Duodenal mucosa (tissue), 2 donors: ENCODE measurements at regions not wholly inside any gene's neighbourhood (a gene's known extent, or its start where the extent isn't known, plus 50 kb on each side); places are given as distances from the start of the nearest gene placed in this dataset.
"Not testable (repeated sequence)": the region's sequence is repeated elsewhere in the genome, so short reads cannot be mapped to it uniquely, and the experiment has no call there.

Experiments used
- H3K27ac ChIP-seq: one replicate; pipeline ENCODE4 v1.7.0; 2013; ENCODE audit warnings: low read depth, low read length
- H3K27me3 ChIP-seq, 2 donors: one replicate each; pipeline ENCODE4 v1.7.0; 2013; ENCODE audit warnings: low read length in 2 of 2, control low read depth in 1 of 2; ENCODE audit not compliant: insufficient read depth in 2 of 2, control insufficient read depth in 1 of 2
- H3K36me3 ChIP-seq, 2 donors: one replicate each; pipeline ENCODE4 v1.7.0; 2013; ENCODE audit warnings: low read length in 2 of 2, control low read depth in 1 of 2; ENCODE audit not compliant: insufficient read depth in 2 of 2, control insufficient read depth in 1 of 2
- H3K4me1 ChIP-seq, 2 donors: one replicate each; pipeline ENCODE4 v1.7.0; 2013; ENCODE audit warnings: low read length in 2 of 2, control low read depth in 1 of 2; ENCODE audit not compliant: insufficient read depth in 2 of 2, control insufficient read depth in 1 of 2
- H3K4me3 ChIP-seq, 2 donors: one replicate each; pipeline ENCODE4 v1.7.0; 2013; ENCODE audit warnings: low read length in 2 of 2, low read depth in 1 of 2
- H3K9ac ChIP-seq, 2 donors: one replicate each; pipeline ENCODE4 v1.7.0; 2013; ENCODE audit warnings: low read length in 2 of 2, low read depth in 1 of 2
- H3K9me3 ChIP-seq, 2 donors: one replicate each; pipeline ENCODE4 v1.7.0; 2013; ENCODE audit warnings: low read length in 2 of 2, control low read depth in 1 of 2; ENCODE audit not compliant: control insufficient read depth in 1 of 2

- H3K9ac ChIP-seq: no peak overlapping the region
- no peak overlapping the region for H3K4me3 ChIP-seq
- no peaks in the 10 kb centered on the region for H3K4me1 ChIP-seq
- no peaks in the 10 kb centered on the region for H3K27me3 ChIP-seq
- no peak overlapping the region for H3K27ac ChIP-seq
- H3K9me3 ChIP-seq: no peaks in the 10 kb centered on the region
- H3K36me3 ChIP-seq: no peaks in the 10 kb centered on the region
Measured at GRCh38 chr11:31959716-31960115, 131.2 kb upstream of the RCN1 start.

- no peak overlapping the region for H3K4me3 ChIP-seq
- H3K36me3 ChIP-seq: no peaks in the 10 kb centered on the region
- H3K27ac ChIP-seq: no peak overlapping the region
- no peak overlapping the region for H3K9ac ChIP-seq
- H3K4me1 ChIP-seq: no peaks in the 10 kb centered on the region
- no peaks in the 10 kb centered on the region for H3K9me3 ChIP-seq
- no peaks in the 10 kb centered on the region for H3K27me3 ChIP-seq
Measured at GRCh38 chr11:31958076-31958735, 132.7 kb upstream of the RCN1 start.

- no peak overlapping the region for H3K4me3 ChIP-seq
- H3K27me3 ChIP-seq: no peaks in the 10 kb centered on the region
- H3K9me3 ChIP-seq: no peaks in the 10 kb centered on the region
- no peak overlapping the region for H3K27ac ChIP-seq
- H3K4me1 ChIP-seq: no peaks in the 10 kb centered on the region
- H3K9ac ChIP-seq: no peak overlapping the region
- no peaks in the 10 kb centered on the region for H3K36me3 ChIP-seq
Measured at GRCh38 chr11:31957674-31958073, 133.2 kb upstream of the RCN1 start.

- H3K9me3 ChIP-seq: no peaks in the 10 kb centered on the region
- H3K4me3 ChIP-seq: no peak overlapping the region
- no peaks in the 10 kb centered on the region for H3K4me1 ChIP-seq
- no peaks in the 10 kb centered on the region for H3K36me3 ChIP-seq
- no peaks in the 10 kb centered on the region for H3K27me3 ChIP-seq
- H3K27ac ChIP-seq: no peak overlapping the region
- no peak overlapping the region for H3K9ac ChIP-seq
Measured at GRCh38 chr11:31956310-31956709, 134.6 kb upstream of the RCN1 start.

GRCh38 chr11:31955838-31956237 lies 135.0 kb upstream of the RCN1 start:
- Histone ChIP-seq H3K4me3 (no peak overlapping the region), H3K4me1 (no peaks in the 10 kb centered on the region), H3K9ac (no peak overlapping the region), H3K36me3 (no peaks in the 10 kb centered on the region), H3K9me3 (no peaks in the 10 kb centered on the region), H3K27ac (no peak overlapping the region), H3K27me3 (no peaks in the 10 kb centered on the region)

GRCh38 chr11:31953803-31954327 lies 137.0 kb upstream of the RCN1 start:
- H3K4me3 ChIP-seq: no peak overlapping the region
- no peak overlapping the region for H3K9ac ChIP-seq
- H3K9me3 ChIP-seq: no peaks in the 10 kb centered on the region
- H3K4me1 ChIP-seq: no peaks in the 10 kb centered on the region
- H3K27ac ChIP-seq: no peak overlapping the region
- no peaks in the 10 kb centered on the region for H3K36me3 ChIP-seq
- no peaks in the 10 kb centered on the region for H3K27me3 ChIP-seq

- H3K4me1 ChIP-seq, H3K4me3 ChIP-seq, H3K9ac ChIP-seq, H3K9me3 ChIP-seq, H3K27me3 ChIP-seq, H3K36me3 ChIP-seq, H3K27ac ChIP-seq: not testable (repeated sequence)
Measured at GRCh38 chr11:31949733-31950200, 138.6 kb upstream of the PAX6 start.

- H3K4me3 ChIP-seq: no peak overlapping the region
- H3K27ac ChIP-seq: no peak overlapping the region
- no peaks in the 10 kb centered on the region for H3K4me1 ChIP-seq
- no peaks in the 10 kb centered on the region for H3K36me3 ChIP-seq
- H3K9me3 ChIP-seq: no peaks in the 10 kb centered on the region
- H3K27me3 ChIP-seq: no peaks in the 10 kb centered on the region
- H3K9ac ChIP-seq: no peak overlapping the region
Measured at GRCh38 chr11:31947051-31947450, 135.9 kb upstream of the PAX6 start.

- Histone ChIP-seq H3K4me3 (no peak overlapping the region), H3K4me1 (no peaks in the 10 kb centered on the region), H3K27ac (no peak overlapping the region), H3K36me3 (no peaks in the 10 kb centered on the region), H3K27me3 (no peaks in the 10 kb centered on the region), H3K9me3 (no peaks in the 10 kb centered on the region), H3K9ac (no peak overlapping the region)
Measured at GRCh38 chr11:31943056-31943780, 132.1 kb upstream of the PAX6 start.

GRCh38 chr11:31940371-31941037 lies 129.4 kb upstream of the PAX6 start:
- no peak overlapping the region for H3K27ac ChIP-seq
- no peaks in the 10 kb centered on the region for H3K9me3 ChIP-seq
- H3K9ac ChIP-seq: no peak overlapping the region
- no peaks in the 10 kb centered on the region for H3K27me3 ChIP-seq
- no peaks in the 10 kb centered on the region for H3K36me3 ChIP-seq
- H3K4me1 ChIP-seq: no peaks in the 10 kb centered on the region
- no peak overlapping the region for H3K4me3 ChIP-seq
